ENCODE measurements at regions not wholly inside any gene's neighbourhood (a gene's known extent, or its start where the extent isn't known, plus 50 kb on each side); places are given as distances from the start of the nearest gene placed in this dataset.

- no peaks in the 10 kb centered on the region for H3K27me3 ChIP-seq (ENCODE audit: insufficient read depth)
- H3K79me2 ChIP-seq (ENCODE audit: insufficient read depth): no peaks in the 10 kb centered on the region
- no peak overlapping the region for H3K4me2 ChIP-seq
- H3K27ac ChIP-seq (ENCODE audit: low read depth in 2 of 2, low read length in 1 of 2): no peak overlapping the region
- no peaks in the 10 kb centered on the region for H3F3A ChIP-seq (replicated peaks; ENCODE audit: insufficient read depth)
- 19% methylated on average over 2 of the region's 2 CpGs for WGBS (ENCODE audit: low lambda C conversion rate)
- H4K20me1 ChIP-seq (ENCODE audit: insufficient read depth): no peaks in the 10 kb centered on the region
- no peak for DNase-seq
- no peaks in the 10 kb centered on the region for H3K9me2 ChIP-seq
- ChIA-PET POLR2A (no interaction called here), CTCF (no interaction called here)
- H3K9ac ChIP-seq: no peak overlapping the region
- H3K9me3 ChIP-seq: no peaks in the 10 kb centered on the region
- no peak overlapping the region for H2AFZ ChIP-seq (ENCODE audit: low read depth)
- no peaks in the 10 kb centered on the region for H3K36me3 ChIP-seq (replicated peaks in 1 of 2; ENCODE audit: control insufficient read depth in 1 of 2, insufficient read depth in 2 of 2, low read length in 1 of 2)
- TF ChIP-seq EZH2phosphoT487 (IDR thresholded peaks at IDR 0.05; ENCODE audit: borderline replicate concordance, low read depth) (no peak), RXRA (IDR thresholded peaks at IDR 0.05; ENCODE audit: borderline replicate concordance, low read depth) (no peak), RAD21 (IDR thresholded peaks at IDR 0.05; ENCODE audit: low read length) (no peak), MAX (IDR thresholded peaks at IDR 0.05; ENCODE audit: low read depth) (no peak), IRF3 (IDR thresholded peaks at IDR 0.05; ENCODE audit: low read depth, low read length) (no peak), FOXM1 (IDR thresholded peaks at IDR 0.05; ENCODE audit: low read depth) (no peak), TEAD4 (IDR thresholded peaks at IDR 0.05; ENCODE audit: borderline replicate concordance, insufficient read depth) (no peak), TAF1 (IDR thresholded peaks at IDR 0.05; ENCODE audit: borderline replicate concordance, low read depth, low read length) (no peak), FOSL2 (IDR thresholded peaks at IDR 0.05; ENCODE audit: borderline replicate concordance, low read depth) (no peak), EP300 (IDR thresholded peaks at IDR 0.05; ENCODE audit: borderline replicate concordance in 1 of 2, low read depth in 1 of 2, low read length in 1 of 2) (no peak)
- H3K4me3 ChIP-seq (ENCODE audit: low read depth in 2 of 2, low read length in 1 of 2): no peak overlapping the region
- no peaks in the 10 kb centered on the region for H3K4me1 ChIP-seq (ENCODE audit: control insufficient read depth in 1 of 2, insufficient read depth in 2 of 2, low read depth in 1 of 2, low read length in 1 of 2)
Observed at GRCh38 chr6:47938405-47938804, 156.6 kb downstream of the OPN5 start.

GRCh38 chr6:47936820-47937219 is 155.0 kb downstream of the OPN5 start:
- POLR2A ChIA-PET: no interaction called here

More at GRCh38 chr6:47936820-47937219, 155.0 kb downstream of the OPN5 start:
- H2AFZ ChIP-seq (ENCODE audit: low read depth): no peak overlapping the region
- H3K27me3 ChIP-seq (ENCODE audit: insufficient read depth): no peaks in the 10 kb centered on the region
- no peak for DNase-seq
- no peaks in the 10 kb centered on the region for H4K20me1 ChIP-seq (ENCODE audit: insufficient read depth)
- H3K9ac ChIP-seq: no peak overlapping the region
- H3K79me2 ChIP-seq (ENCODE audit: insufficient read depth): no peaks in the 10 kb centered on the region
- no peak overlapping the region for H3K4me3 ChIP-seq (ENCODE audit: low read depth in 2 of 2, low read length in 1 of 2)
- H3F3A ChIP-seq (replicated peaks; ENCODE audit: insufficient read depth): no peaks in the 10 kb centered on the region
- H3K4me1 ChIP-seq (ENCODE audit: control insufficient read depth in 1 of 2, insufficient read depth in 2 of 2, low read depth in 1 of 2, low read length in 1 of 2): peaks cover 0 to 3% of the 10 kb centered on the region in 2 experiments; a peak in 1 of 4 replicates
- WGBS (ENCODE audit: low lambda C conversion rate): 11% methylated on average over 2 of the region's 2 CpGs
- H3K4me2 ChIP-seq: no peak overlapping the region
- no peaks in the 10 kb centered on the region for H3K36me3 ChIP-seq (replicated peaks in 1 of 2; ENCODE audit: control insufficient read depth in 1 of 2, insufficient read depth in 2 of 2, low read length in 1 of 2)
- H3K27ac ChIP-seq (ENCODE audit: low read depth in 2 of 2, low read length in 1 of 2): no peak overlapping the region
- no peaks in the 10 kb centered on the region for H3K9me2 ChIP-seq
- no peaks in the 10 kb centered on the region for H3K9me3 ChIP-seq
- no peak for TF ChIP-seq TEAD4 (IDR thresholded peaks at IDR 0.05; ENCODE audit: borderline replicate concordance, insufficient read depth)
- TF ChIP-seq FOXM1 (IDR thresholded peaks at IDR 0.05; ENCODE audit: low read depth): no peak
- TF ChIP-seq FOSL2 (IDR thresholded peaks at IDR 0.05; ENCODE audit: borderline replicate concordance, low read depth): no peak
- TF ChIP-seq NRF1 (IDR thresholded peaks at IDR 0.05; ENCODE audit: low read depth, low read length): no peak
- no peak for TF ChIP-seq ELF1 (IDR thresholded peaks at IDR 0.05)
- TF ChIP-seq JUND (IDR thresholded peaks at IDR 0.05): no peak
- TF ChIP-seq FOXJ3 (CRISPR knock-in tag; IDR thresholded peaks at IDR 0.05): no peak
- no peak for TF ChIP-seq PBX3 (IDR thresholded peaks at IDR 0.05)
- no peak for TF ChIP-seq MEF2A (IDR thresholded peaks at IDR 0.05; ENCODE audit: borderline replicate concordance, low read depth)
- no peak for TF ChIP-seq MAX (IDR thresholded peaks at IDR 0.05; ENCODE audit: low read depth)
- no peak for TF ChIP-seq NFIC (IDR thresholded peaks at IDR 0.05; ENCODE audit: borderline replicate concordance)
- no peak for TF ChIP-seq POLR2AphosphoS5 (IDR thresholded peaks at IDR 0.05; ENCODE audit: low read depth, low read length)
- no peak for TF ChIP-seq USF1 (IDR thresholded peaks at IDR 0.05; ENCODE audit: borderline replicate concordance, low read depth)
- no peak for TF ChIP-seq SIN3A (IDR thresholded peaks at IDR 0.05; ENCODE audit: borderline replicate concordance, low read depth, low read length)
- CTCF ChIA-PET: no interaction called here

Data from SK-N-SH (cell line).